ENCODE measurements at regions not wholly inside any gene's neighbourhood (a gene's known extent, or its start where the extent isn't known, plus 50 kb on each side); places are given as distances from the start of the nearest gene placed in this dataset.

DNA sequence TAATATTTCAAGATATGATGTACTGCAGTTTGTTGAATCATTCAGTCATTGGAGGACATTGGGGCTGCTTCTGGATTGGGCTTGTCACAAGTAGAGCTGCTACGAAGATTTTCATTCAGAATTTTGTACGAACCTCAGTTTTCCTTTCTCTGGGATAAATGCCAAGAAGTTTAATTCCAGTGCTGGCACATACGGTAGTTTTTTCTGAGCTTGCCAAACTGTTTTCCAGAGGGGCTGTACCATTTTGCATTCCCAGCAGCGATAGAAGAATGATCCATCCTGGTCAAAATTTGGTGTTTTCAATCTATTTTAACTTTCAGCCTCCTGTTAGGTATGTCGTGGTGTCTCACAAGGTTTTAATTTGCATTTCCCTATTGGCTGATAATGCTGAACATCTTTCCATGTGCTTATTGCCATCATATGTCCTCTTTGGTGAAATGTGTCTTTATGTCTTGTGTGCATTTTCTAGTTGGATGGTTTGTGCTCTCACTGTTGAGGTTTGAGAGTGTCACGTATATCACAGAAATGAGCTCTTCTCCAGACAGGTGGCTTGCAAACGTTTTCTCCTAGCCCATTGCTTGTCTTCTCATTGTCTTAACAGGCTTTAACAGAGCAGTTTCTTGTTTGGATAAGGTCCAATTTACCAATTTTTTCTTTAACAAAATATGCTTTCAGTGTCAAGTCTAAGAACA is 612.6 kb downstream of the GALR1 start:
- Histone ChIP-seq H3K36me3 (ENCODE audit: insufficient read depth, low read length) (no peaks in the 10 kb centered on the region), H3K9me3 (ENCODE audit: low read length) (peaks cover 4% of the 10 kb centered on the region), H3K9ac (ENCODE audit: low read length) (no peak overlapping the region), H3K9me2 (ENCODE audit: insufficient read depth, low read length) (no peaks in the 10 kb centered on the region), H3K79me2 (replicated peaks; ENCODE audit: insufficient read depth, low read length) (no peaks in the 10 kb centered on the region), H3F3A (ENCODE audit: insufficient read depth, low read length, poor library complexity, severe bottlenecking) (peaks cover 3% of the 10 kb centered on the region), H3K4me3 (ENCODE audit: low read length) (no peak overlapping the region), H2AFZ (ENCODE audit: low read depth, low read length) (no peak overlapping the region), H3K4me2 (ENCODE audit: low read length) (no peak overlapping the region), H4K20me1 (ENCODE audit: insufficient read depth) (no peaks in the 10 kb centered on the region), H3K27ac (ENCODE audit: low read length) (no peak overlapping the region), H3K27me3 (ENCODE audit: insufficient read depth, low read depth, low read length) (no peaks in the 10 kb centered on the region)
- TF ChIP-seq POLR2AphosphoS5 (IDR thresholded peaks at IDR 0.05) = peak; percentile 70
- TF ChIP-seq EP300 (conservative IDR thresholded peaks at IDR 0.05; ENCODE audit: poor library complexity, severe bottlenecking) = peak; percentile 77
- TF ChIP-seq, protein P1, sequence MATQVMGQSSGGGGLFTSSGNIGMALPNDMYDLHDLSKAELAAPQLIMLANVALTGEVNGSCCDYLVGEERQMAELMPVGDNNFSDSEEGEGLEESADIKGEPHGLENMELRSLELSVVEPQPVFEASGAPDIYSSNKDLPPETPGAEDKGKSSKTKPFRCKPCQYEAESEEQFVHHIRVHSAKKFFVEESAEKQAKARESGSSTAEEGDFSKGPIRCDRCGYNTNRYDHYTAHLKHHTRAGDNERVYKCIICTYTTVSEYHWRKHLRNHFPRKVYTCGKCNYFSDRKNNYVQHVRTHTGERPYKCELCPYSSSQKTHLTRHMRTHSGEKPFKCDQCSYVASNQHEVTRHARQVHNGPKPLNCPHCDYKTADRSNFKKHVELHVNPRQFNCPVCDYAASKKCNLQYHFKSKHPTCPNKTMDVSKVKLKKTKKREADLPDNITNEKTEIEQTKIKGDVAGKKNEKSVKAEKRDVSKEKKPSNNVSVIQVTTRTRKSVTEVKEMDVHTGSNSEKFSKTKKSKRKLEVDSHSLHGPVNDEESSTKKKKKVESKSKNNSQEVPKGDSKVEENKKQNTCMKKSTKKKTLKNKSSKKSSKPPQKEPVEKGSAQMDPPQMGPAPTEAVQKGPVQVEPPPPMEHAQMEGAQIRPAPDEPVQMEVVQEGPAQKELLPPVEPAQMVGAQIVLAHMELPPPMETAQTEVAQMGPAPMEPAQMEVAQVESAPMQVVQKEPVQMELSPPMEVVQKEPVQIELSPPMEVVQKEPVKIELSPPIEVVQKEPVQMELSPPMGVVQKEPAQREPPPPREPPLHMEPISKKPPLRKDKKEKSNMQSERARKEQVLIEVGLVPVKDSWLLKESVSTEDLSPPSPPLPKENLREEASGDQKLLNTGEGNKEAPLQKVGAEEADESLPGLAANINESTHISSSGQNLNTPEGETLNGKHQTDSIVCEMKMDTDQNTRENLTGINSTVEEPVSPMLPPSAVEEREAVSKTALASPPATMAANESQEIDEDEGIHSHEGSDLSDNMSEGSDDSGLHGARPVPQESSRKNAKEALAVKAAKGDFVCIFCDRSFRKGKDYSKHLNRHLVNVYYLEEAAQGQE (IDR thresholded peaks at IDR 0.05; ENCODE audit: borderline replicate concordance) = no peak

DNA sequence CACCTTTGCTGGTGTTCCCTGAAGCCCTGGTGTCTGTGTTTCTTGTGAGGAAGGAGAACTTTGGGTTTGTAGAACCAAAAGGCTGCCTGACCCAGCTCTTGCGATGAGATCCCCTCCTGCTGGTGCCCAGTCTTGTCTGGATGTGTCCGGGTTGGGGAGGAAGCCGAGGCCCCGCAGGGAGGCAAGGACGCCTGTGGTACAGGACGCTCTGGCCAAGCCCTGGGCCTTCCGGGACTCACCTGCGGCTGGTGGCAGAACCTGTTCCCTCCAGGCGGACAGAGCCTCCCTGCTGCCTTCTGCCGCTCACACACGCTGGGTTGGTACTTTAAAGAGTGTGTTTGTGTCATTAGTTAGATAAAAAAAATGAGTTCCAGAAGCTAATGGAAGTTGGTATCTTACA is 616.2 kb downstream of the GALR1 start:
- no peak for TF ChIP-seq RAD21 (conservative IDR thresholded peaks at IDR 0.05)
- TF ChIP-seq MXI1 (conservative IDR thresholded peaks at IDR 0.05; ENCODE audit: poor library complexity, severe bottlenecking) = no peak
- no peak for TF ChIP-seq EP300 (conservative IDR thresholded peaks at IDR 0.05; ENCODE audit: poor library complexity, severe bottlenecking)
- no peak for TF ChIP-seq TAF1 (IDR thresholded peaks at IDR 0.05; ENCODE audit: low read depth)
- TF ChIP-seq POLR2AphosphoS5 (IDR thresholded peaks at IDR 0.05) = no peak
- no peak for TF ChIP-seq SMC3 (conservative IDR thresholded peaks at IDR 0.05; ENCODE audit: poor library complexity)
- no peak for TF ChIP-seq EZH2 (IDR thresholded peaks at IDR 0.05; ENCODE audit: borderline replicate concordance, insufficient read depth, low read length, poor library complexity, severe bottlenecking)
- TF ChIP-seq, protein P1 (IDR thresholded peaks at IDR 0.05; ENCODE audit: borderline replicate concordance) = no peak
- no peak for TF ChIP-seq CTCF (IDR thresholded peaks at IDR 0.05; ENCODE audit: poor library complexity, severe bottlenecking)

More for the DNA sequence above, 616.2 kb downstream of the GALR1 start:
- Histone ChIP-seq H3K36me3 (ENCODE audit: insufficient read depth, low read length) (no peaks in the 10 kb centered on the region), H2AFZ (ENCODE audit: low read depth, low read length) (no peak overlapping the region), H3K4me3 (ENCODE audit: low read length) (no peak overlapping the region), H3K9ac (ENCODE audit: low read length) (no peak overlapping the region), H3K9me3 (ENCODE audit: low read length) (peaks cover 4% of the 10 kb centered on the region), H3K9me2 (ENCODE audit: insufficient read depth, low read length) (no peaks in the 10 kb centered on the region), H3K27me3 (ENCODE audit: insufficient read depth, low read depth, low read length) (no peaks in the 10 kb centered on the region), H3K4me2 (ENCODE audit: low read length) (no peak overlapping the region), H3K79me2 (replicated peaks; ENCODE audit: insufficient read depth, low read length) (no peaks in the 10 kb centered on the region), H3F3A (ENCODE audit: insufficient read depth, low read length, poor library complexity, severe bottlenecking) (no peaks in the 10 kb centered on the region), H3K27ac (ENCODE audit: low read length) (no peak overlapping the region), H4K20me1 (ENCODE audit: insufficient read depth) (no peaks in the 10 kb centered on the region)
